ENCODE measurements at regions not wholly inside any gene's neighbourhood (a gene's known extent, or its start where the extent isn't known, plus 50 kb on each side); places are given as distances from the start of the nearest gene placed in this dataset.

DNA sequence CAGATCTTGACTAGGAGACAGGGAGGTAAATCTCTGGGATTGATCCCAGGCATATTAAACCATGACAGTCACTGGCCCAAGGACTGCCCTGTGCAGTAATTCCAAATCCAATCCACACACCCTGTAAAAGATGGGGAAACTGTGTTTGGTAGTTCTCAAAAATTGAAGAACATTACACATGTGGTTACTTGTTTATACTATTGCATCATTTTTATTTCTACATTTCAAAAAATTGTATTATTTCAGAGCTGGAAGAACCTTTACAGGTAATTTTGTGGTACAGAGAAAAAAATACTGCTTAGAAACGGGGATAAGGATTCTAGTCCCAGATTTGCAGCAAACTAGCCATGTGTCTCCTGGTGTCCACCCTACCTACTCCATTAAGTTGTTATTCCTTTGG lies 400.5 kb downstream of the LRIG3 start:
- DNase-seq (no peak), ATAC-seq (ENCODE audit: poor library complexity) (no peak)
- TF ChIP-seq, protein P1, sequence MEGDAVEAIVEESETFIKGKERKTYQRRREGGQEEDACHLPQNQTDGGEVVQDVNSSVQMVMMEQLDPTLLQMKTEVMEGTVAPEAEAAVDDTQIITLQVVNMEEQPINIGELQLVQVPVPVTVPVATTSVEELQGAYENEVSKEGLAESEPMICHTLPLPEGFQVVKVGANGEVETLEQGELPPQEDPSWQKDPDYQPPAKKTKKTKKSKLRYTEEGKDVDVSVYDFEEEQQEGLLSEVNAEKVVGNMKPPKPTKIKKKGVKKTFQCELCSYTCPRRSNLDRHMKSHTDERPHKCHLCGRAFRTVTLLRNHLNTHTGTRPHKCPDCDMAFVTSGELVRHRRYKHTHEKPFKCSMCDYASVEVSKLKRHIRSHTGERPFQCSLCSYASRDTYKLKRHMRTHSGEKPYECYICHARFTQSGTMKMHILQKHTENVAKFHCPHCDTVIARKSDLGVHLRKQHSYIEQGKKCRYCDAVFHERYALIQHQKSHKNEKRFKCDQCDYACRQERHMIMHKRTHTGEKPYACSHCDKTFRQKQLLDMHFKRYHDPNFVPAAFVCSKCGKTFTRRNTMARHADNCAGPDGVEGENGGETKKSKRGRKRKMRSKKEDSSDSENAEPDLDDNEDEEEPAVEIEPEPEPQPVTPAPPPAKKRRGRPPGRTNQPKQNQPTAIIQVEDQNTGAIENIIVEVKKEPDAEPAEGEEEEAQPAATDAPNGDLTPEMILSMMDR (IDR thresholded peaks at IDR 0.05), result no peak
- Mint-ChIP-seq H3K4me1 (ENCODE audit: low read depth) (no peaks in the 10 kb centered on the region), H3K9me3 (peaks cover 12% of the 10 kb centered on the region), H3K36me3 (ENCODE audit: low read depth) (no peaks in the 10 kb centered on the region), H3K4me3 (no peak overlapping the region), H3K27ac (no peak overlapping the region), H3K27me3 (peaks cover 5% of the 10 kb centered on the region)
- H3K4me3 ChIP-seq (ENCODE audit: low read length), result no peak overlapping the region
- no peaks in the 10 kb centered on the region for H3K36me3 ChIP-seq (ENCODE audit: insufficient read depth, low read length)
- H3K9me3 ChIP-seq (ENCODE audit: control insufficient read depth in 1 of 2, insufficient read depth in 1 of 2, low read length in 2 of 2), result peaks cover 0 to 17% of the 10 kb centered on the region in 2 experiments
- H3K4me1 ChIP-seq (ENCODE audit: insufficient read depth, low read length), result no peaks in the 10 kb centered on the region
- no peak overlapping the region for H3K27ac ChIP-seq (ENCODE audit: low read depth in 1 of 2, low read length in 2 of 2)
- ChIA-PET CTCF (no interaction called here), POLR2A (no interaction called here)
- H3K27me3 ChIP-seq (ENCODE audit: control insufficient read depth in 1 of 2, insufficient read depth in 2 of 2, low read length in 2 of 2), result no peaks in the 10 kb centered on the region
- intact Hi-C loops (cut with DNase I, micrococcal nuclease), result no loop called here

DNA sequence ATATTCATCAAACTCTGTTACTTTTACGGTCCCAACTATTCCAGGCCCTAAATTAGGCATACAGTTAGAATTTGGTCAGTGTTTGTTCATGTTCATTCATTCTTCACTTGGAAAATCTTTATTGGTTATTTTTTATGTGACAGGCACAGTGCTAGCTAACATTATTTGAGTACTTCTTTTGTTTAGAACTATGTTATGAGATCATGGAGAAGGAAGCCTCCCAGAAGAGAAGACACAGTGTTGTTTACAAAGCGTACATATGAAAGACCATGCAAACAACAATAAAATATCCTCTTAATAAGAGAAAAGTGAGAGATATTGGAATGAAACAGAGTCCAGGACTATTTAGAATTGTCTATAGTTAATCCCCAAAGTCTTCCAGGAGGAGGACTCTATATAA lies 399.2 kb downstream of the LRIG3 start:
- Histone ChIP-seq H3K4me3 (ENCODE audit: low read length) (no peak overlapping the region), H3K4me1 (ENCODE audit: insufficient read depth, low read length) (no peaks in the 10 kb centered on the region), H3K27me3 (ENCODE audit: control insufficient read depth in 1 of 2, insufficient read depth in 2 of 2, low read length in 2 of 2) (no peaks in the 10 kb centered on the region), H3K27ac (ENCODE audit: low read depth in 1 of 2, low read length in 2 of 2) (no peak overlapping the region), H3K36me3 (ENCODE audit: insufficient read depth, low read length) (no peaks in the 10 kb centered on the region), H3K9me3 (ENCODE audit: control insufficient read depth in 1 of 2, insufficient read depth in 1 of 2, low read length in 2 of 2) (peaks cover 0 to 17% of the 10 kb centered on the region in 2 experiments)
- H3K36me3 Mint-ChIP-seq (ENCODE audit: low read depth), result no peaks in the 10 kb centered on the region
- CTCF ChIA-PET, result no interaction called here
- POLR2A ChIA-PET, result interaction anchor here (0.6 kb wide), 1 partner anchor 181 kb away, joined by 3 read pairs; no protein-coding TSS in a partner anchor
- H3K27ac Mint-ChIP-seq, result no peak overlapping the region
- TF ChIP-seq, protein P1 (IDR thresholded peaks at IDR 0.05), result no peak
- no peak overlapping the region for H3K4me3 Mint-ChIP-seq
- intact Hi-C loops (cut with DNase I, micrococcal nuclease), result no loop called here
- no peaks in the 10 kb centered on the region for H3K4me1 Mint-ChIP-seq (ENCODE audit: low read depth)
- no peak for DNase-seq
- H3K9me3 Mint-ChIP-seq, result peaks cover 12% of the 10 kb centered on the region
- ATAC-seq (ENCODE audit: poor library complexity), result no peak
- H3K27me3 Mint-ChIP-seq, result peaks cover 5% of the 10 kb centered on the region

GRCh38 chr12:58521796-58522195 lies 398.5 kb downstream of the LRIG3 start:
- Histone ChIP-seq H3K36me3 (ENCODE audit: insufficient read depth, low read length) (no peaks in the 10 kb centered on the region), H3K27ac (ENCODE audit: low read depth in 1 of 2, low read length in 2 of 2) (no peak overlapping the region), H3K9me3 (ENCODE audit: control insufficient read depth in 1 of 2, insufficient read depth in 1 of 2, low read length in 2 of 2) (peaks cover 0 to 17% of the 10 kb centered on the region in 2 experiments), H3K27me3 (ENCODE audit: control insufficient read depth in 1 of 2, insufficient read depth in 2 of 2, low read length in 2 of 2) (no peaks in the 10 kb centered on the region), H3K4me1 (ENCODE audit: insufficient read depth, low read length) (no peaks in the 10 kb centered on the region), H3K4me3 (ENCODE audit: low read length) (no peak overlapping the region)
- DNase-seq (no peak), ATAC-seq (ENCODE audit: poor library complexity) (no peak)
- ChIA-PET POLR2A (interaction anchor here (0.6 kb wide), 1 partner anchor 180 kb away, joined by 3 read pairs; no protein-coding TSS in a partner anchor), CTCF (no interaction called here)
- Mint-ChIP-seq H3K27ac (no peak overlapping the region), H3K27me3 (peaks cover 5% of the 10 kb centered on the region), H3K4me3 (no peak overlapping the region), H3K4me1 (ENCODE audit: low read depth) (no peaks in the 10 kb centered on the region), H3K36me3 (ENCODE audit: low read depth) (no peaks in the 10 kb centered on the region), H3K9me3 (peaks cover 8% of the 10 kb centered on the region)
- TF ChIP-seq, protein P1 (IDR thresholded peaks at IDR 0.05), result no peak
- intact Hi-C loops (cut with DNase I, micrococcal nuclease), result no loop called here
